ENCODE measurements at regions not wholly inside any gene's neighbourhood (a gene's known extent, or its start where the extent isn't known, plus 50 kb on each side); places are given as distances from the start of the nearest gene placed in this dataset.

- dilution Hi-C loops (cut with HindIII; ENCODE audit: low sequenced_read_pairs, unreplicated experiment) (no loop called here), intact Hi-C loops (cut with micrococcal nuclease) (no loop called here), in situ Hi-C loops (cut with MboI; ENCODE audit: low sequenced_read_pairs) (no loop called here)
- H3K4me1 ChIP-seq (ENCODE audit: control insufficient read depth, insufficient read depth, low read length): no peaks in the 10 kb centered on the region
- ChIA-PET POLR2A (ENCODE audit: unreplicated experiment) (no interaction called here), CTCF (no interaction called here)
- no TSS peak for BruUV-seq (replicated peaks)
- WGBS, 2 experiments (ENCODE audit: extremely low coverage in 2 of 2, insufficient read length in 1 of 2): no CpG with 5 or more reads among the region's 3 CpGs
- no peak overlapping the region for H4K8ac ChIP-seq (ENCODE audit: low read depth in 2 of 2, low read length in 2 of 2)
- H3K23ac ChIP-seq (ENCODE audit: low read depth, low read length): no peak overlapping the region
- H4K91ac ChIP-seq (ENCODE audit: insufficient read depth, low read depth, low read length): no peak overlapping the region
- no peak overlapping the region for H2AFZ ChIP-seq (replicated peaks; ENCODE audit: low read length, poor library complexity)
- no peak overlapping the region for H2BK5ac ChIP-seq (ENCODE audit: low read depth, low read length, poor library complexity, severe bottlenecking)
- peaks cover 10% of the 10 kb centered on the region for H3K9me3 ChIP-seq (ENCODE audit: control insufficient read depth, insufficient read depth, low read length)
- no peak overlapping the region for H2AK9ac ChIP-seq (replicated peaks; ENCODE audit: low read depth, low read length, poor library complexity)
- H3K4me3 ChIP-seq (ENCODE audit: insufficient read depth, low read depth, low read length): no peak overlapping the region
- DNase-seq: no peak
- H3K4me2 ChIP-seq (ENCODE audit: low read depth, low read length): no peak overlapping the region
- no peak overlapping the region for H3K27ac ChIP-seq (ENCODE audit: insufficient read depth, low read length)
- H4K5ac ChIP-seq (ENCODE audit: low read depth, low read length): no peak overlapping the region
- H3K79me1 ChIP-seq (ENCODE audit: low read depth in 1 of 2, low read length in 2 of 2): no peaks in the 10 kb centered on the region
- H3K18ac ChIP-seq (ENCODE audit: low read depth, low read length): no peak overlapping the region
- no peak overlapping the region for H2AK5ac ChIP-seq (ENCODE audit: low read depth, low read length)
- H3K4ac ChIP-seq (ENCODE audit: low read depth, low read length): no peak overlapping the region
- TF ChIP-seq SMC3 (IDR thresholded peaks at IDR 0.05; ENCODE audit: low read depth, low read length) (no peak), POLR2A (IDR thresholded peaks at IDR 0.05; ENCODE audit: low read depth, low read length) (no peak), NFE2L2 (IDR thresholded peaks at IDR 0.05; ENCODE audit: low read depth, low read length) (no peak), CTCF (conservative IDR thresholded peaks at IDR 0.05; ENCODE audit: low read depth, low read length) (no peak), CEBPB (IDR thresholded peaks at IDR 0.05; ENCODE audit: low read depth, low read length) (no peak)
- H2BK15ac ChIP-seq (ENCODE audit: low read depth, low read length): no peak overlapping the region
- no peaks in the 10 kb centered on the region for H3K9me1 ChIP-seq (ENCODE audit: insufficient read depth, low read length)
- no peak overlapping the region for H2BK20ac ChIP-seq (ENCODE audit: low read depth, low read length)
- H2BK120ac ChIP-seq (ENCODE audit: low read depth, low read length): no peak overlapping the region
- no peak overlapping the region for H3K14ac ChIP-seq (replicated peaks; ENCODE audit: low read depth, low read length)
- no peak overlapping the region for H3K56ac ChIP-seq (ENCODE audit: extremely low read depth, insufficient read depth, low read length)
- no peaks in the 10 kb centered on the region for H3K36me3 ChIP-seq (ENCODE audit: control insufficient read depth, insufficient read depth, low read length)
- H4K20me1 ChIP-seq (ENCODE audit: insufficient read depth, low read length): no peaks in the 10 kb centered on the region
- no peak for ATAC-seq (ENCODE audit: low read depth)
- H3K9ac ChIP-seq (ENCODE audit: low read depth, low read length): no peak overlapping the region
- H3K27me3 ChIP-seq (ENCODE audit: control insufficient read depth, insufficient read depth, low read length): no peaks in the 10 kb centered on the region
These were observed 1052.9 kb downstream of the TMTC2 start for GRCh38 chr12:83739607-83740006.

Data from IMR-90 (cell line).